OCI-LY7 (cell line): ENCODE measurements at regions not wholly inside any gene's neighbourhood (a gene's known extent, or its start where the extent isn't known, plus 50 kb on each side); places are given as distances from the start of the nearest gene placed in this dataset.

Source experiments
- BruUV-seq: library from RNA; stranded (reverse); fragments of 400-500 nt; replicated peaks from 2 replicates; lab custom pipeline; 2021; lab: Mats Ljungman, UMichigan
- CTCF ChIA-PET: fragments of 300-600 bp; sonication (Branson Sonifier 250); formaldehyde crosslinking; loops from one replicate; lab custom pipeline; 2022; ENCODE audit warnings: antibody characterized with exemption; ENCODE audit not compliant: unreplicated experiment; lab: Charles Lee
- POLR2A ChIA-PET: fragments of 300-600 bp; sonication (Branson Sonifier 250); formaldehyde crosslinking; loops from one replicate; lab custom pipeline; 2022; ENCODE audit warnings: antibody characterized with exemption; lab: Charles Lee
- DNase-seq: peaks from one replicate; pipeline ENCODE4 v3.0.0-alpha.2; 2015; ENCODE audit warnings: low spot score
- H2AFZ ChIP-seq: fragments of 200-600 bp; sonication (generic), shearing (Covaris generic); 2 replicates; pipeline ENCODE4 v1.6.1; 2014; ENCODE audit warnings: mild to moderate bottlenecking, antibody characterized with exemption, low read length, moderate library complexity
- H3K27ac ChIP-seq: fragments of 200-600 bp; sonication (generic); 2 replicates; pipeline ENCODE4 v1.5.1; 2014; ENCODE audit warnings: mixed run types, low read depth, mild to moderate bottlenecking, moderate library complexity, low read length, inconsistent platforms; ENCODE audit not compliant: poor library complexity, severe bottlenecking
- H3K36me3 ChIP-seq: fragments of 200-600 bp; sonication (generic); 2 replicates; pipeline ENCODE4 v1.6.1; 2014; ENCODE audit warnings: mild to moderate bottlenecking, antibody characterized with exemption, low read length, moderate library complexity, mixed read lengths; ENCODE audit not compliant: insufficient read depth
- H3K4me1 ChIP-seq: fragments of 200-600 bp; sonication (generic); 2 replicates; pipeline ENCODE4 v1.5.1; 2014; ENCODE audit warnings: mild to moderate bottlenecking, low read length; ENCODE audit not compliant: insufficient read depth, poor library complexity, severe bottlenecking
- H3K4me2 ChIP-seq: fragments of 200-600 bp; sonication (generic); 2 replicates; pipeline ENCODE4 v1.6.1; 2014; ENCODE audit warnings: mild to moderate bottlenecking, low read length
- H3K4me3 ChIP-seq: fragments of 200-600 bp; sonication (generic); 2 replicates; pipeline ENCODE4 v1.5.1; 2014; ENCODE audit warnings: mild to moderate bottlenecking, low read depth, low read length; ENCODE audit not compliant: poor library complexity, severe bottlenecking
- H3K79me2 ChIP-seq: fragments of 200-600 bp; sonication (generic); 2 replicates; pipeline ENCODE4 v1.6.1; 2016; ENCODE audit warnings: low read depth, mild to moderate bottlenecking, low read length, moderate library complexity, mixed read lengths; ENCODE audit not compliant: insufficient read depth
- H3K9me2 ChIP-seq: fragments of 200-600 bp; sonication (generic); 2 replicates; pipeline ENCODE4 v1.6.1; 2016; ENCODE audit warnings: mild to moderate bottlenecking, low read length, mixed read lengths; ENCODE audit not compliant: insufficient read depth
- H3K9me3 ChIP-seq: fragments of 200-600 bp; sonication (generic); 2 replicates; pipeline ENCODE4 v1.6.1; 2014; ENCODE audit warnings: mild to moderate bottlenecking, mixed run types, low read length, mixed read lengths
- H4K20me1 ChIP-seq: fragments of 200-600 bp; sonication (generic); 2 replicates; pipeline ENCODE4 v1.6.1; 2014; ENCODE audit warnings: mild to moderate bottlenecking, antibody characterized with exemption, low read length, moderate library complexity, mixed read lengths; ENCODE audit not compliant: insufficient read depth
- CTCF ChIP-seq: fragments of 200-600 bp; sonication (generic); conservative IDR thresholded peaks from 2 replicates; pipeline ENCODE4 v1.5.1; 2014; ENCODE audit warnings: mild to moderate bottlenecking, antibody characterized with exemption, low read length, moderate library complexity, mixed read lengths
- EZH2phosphoT487 ChIP-seq: fragments of 200-600 bp; sonication (generic); IDR thresholded peaks from 2 replicates; pipeline ENCODE4 v1.6.1; 2018; ENCODE audit warnings: low read depth, borderline replicate concordance, mild to moderate bottlenecking, mixed run types, antibody characterized with exemption, low read length, moderate library complexity, mixed read lengths
- intact Hi-C: fragments of 100-400 bp; cut with micrococcal nuclease; formaldehyde crosslinking; loops from one replicate; pipeline ENCODE4 v1.10.0; 2022; ENCODE audit not compliant: unreplicated experiment

DNA sequence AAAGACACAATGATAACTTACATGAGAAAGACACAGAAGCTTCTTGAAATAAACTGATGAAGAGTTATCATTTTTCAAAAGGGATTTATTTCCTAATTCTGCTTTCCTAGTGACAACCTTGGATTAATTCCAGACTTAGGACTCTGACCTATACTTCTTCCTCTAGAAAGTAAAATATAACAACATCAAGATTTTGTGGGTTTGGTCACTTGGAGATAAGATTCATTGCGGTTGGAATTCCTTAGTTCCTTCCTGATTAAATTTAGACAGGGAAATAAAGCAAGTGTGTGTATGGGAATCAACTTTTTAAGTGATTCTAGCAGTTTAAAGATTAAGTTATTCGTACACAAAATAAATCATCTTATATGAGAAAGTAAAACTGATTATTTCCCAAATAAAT is 208.4 kb upstream of the CCDC150 start:
- no peak for DNase-seq
- intact Hi-C loops = no loop called here
- ChIA-PET CTCF (no interaction called here), POLR2A (interaction anchor here (0.6 to 1.2 kb wide), 2 partner anchors 10 to 68 kb away, joined by 3 read pairs; no protein-coding TSS in a partner anchor)
- Histone ChIP-seq H3K36me3 (no peaks in the 10 kb centered on the region), H3K9me2 (no peaks in the 10 kb centered on the region), H3K4me3 (no peak overlapping the region), H3K4me1 (no peaks in the 10 kb centered on the region), H3K79me2 (no peaks in the 10 kb centered on the region), H3K27ac (no peak overlapping the region), H2AFZ (no peak overlapping the region), H3K4me2 (no peak overlapping the region), H3K9me3 (no peaks in the 10 kb centered on the region), H4K20me1 (no peaks in the 10 kb centered on the region)
- TF ChIP-seq EZH2phosphoT487 = no peak
- no peak for TF ChIP-seq CTCF
- no TSS peak for BruUV-seq

DNA sequence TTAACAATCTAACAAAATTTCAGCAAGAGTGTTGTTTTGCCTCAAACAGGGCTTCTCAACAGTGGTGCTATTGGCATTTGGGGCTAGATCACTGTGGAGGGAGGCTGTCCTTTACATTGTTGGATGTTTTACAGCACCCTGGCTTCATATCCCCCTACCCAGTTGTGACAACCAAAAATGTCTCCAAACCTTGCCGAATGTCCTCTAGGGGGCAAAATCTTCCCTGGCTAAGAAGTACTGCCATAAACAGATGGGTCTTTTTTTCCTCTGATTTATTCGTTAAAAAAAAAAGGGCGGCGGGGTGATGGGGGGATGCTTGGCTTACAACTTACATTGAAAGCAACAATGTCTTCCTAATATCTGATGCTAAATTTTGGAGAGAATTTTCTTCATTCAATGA is 207.6 kb upstream of the CCDC150 start:
- peak; percentile 26 for DNase-seq
- CTCF ChIA-PET = no interaction called here

More for the DNA sequence above, 207.6 kb upstream of the CCDC150 start:
- Histone ChIP-seq H4K20me1 (no peaks in the 10 kb centered on the region), H3K27ac (no peak overlapping the region), H3K4me1 (no peaks in the 10 kb centered on the region), H3K4me2 (no peak overlapping the region), H3K9me2 (no peaks in the 10 kb centered on the region), H2AFZ (no peak overlapping the region), H3K4me3 (no peak overlapping the region), H3K36me3 (no peaks in the 10 kb centered on the region), H3K79me2 (no peaks in the 10 kb centered on the region), H3K9me3 (no peaks in the 10 kb centered on the region)
- intact Hi-C loops = no loop called here
- BruUV-seq = no TSS peak
- TF ChIP-seq EZH2phosphoT487 = no peak
- peak; percentile 72 for TF ChIP-seq CTCF
- POLR2A ChIA-PET = interaction anchor here (0.6 kb wide), 1 partner anchor 67 kb away, joined by 3 read pairs; no protein-coding TSS in a partner anchor
